GM12878 (cell line): ENCODE measurements at regions not wholly inside any gene's neighbourhood (a gene's known extent, or its start where the extent isn't known, plus 50 kb on each side); places are given as distances from the start of the nearest gene placed in this dataset.

ENCODE experiments used
- ATAC-seq: fragments of 200-7000 bp; cut with Tn5 transposase; 3 replicates; pipeline ENCODE4 v1.9.1; 2020; ENCODE audit warnings: mild to moderate bottlenecking, moderate library complexity
- BruUV-seq: library from RNA; stranded (reverse); fragments of 400-500 nt; replicated peaks from 2 replicates; lab custom pipeline; 2021; lab: Mats Ljungman, UMichigan
- CTCF ChIA-PET: fragments of 300-600 bp; sonication (Branson Sonifier 250); formaldehyde crosslinking; extraction: SDS; loops from one replicate; lab custom pipeline; 2021; ENCODE audit warnings: inconsistent platforms; lab: Yijun Ruan, JAX
- POLR2A ChIA-PET: fragments of 350-600 bp; formaldehyde crosslinking; extraction: SDS; loops from one replicate; lab custom pipeline; 2021; ENCODE audit warnings: inconsistent platforms; lab: Charles Lee
- RAD21 ChIA-PET: fragments of 300-600 bp; sonication (Branson Sonifier 250); formaldehyde crosslinking; loops from one replicate; lab custom pipeline; 2023; ENCODE audit warnings: antibody characterized with exemption; ENCODE audit not compliant: unreplicated experiment; lab: Charles Lee
- SMC1A ChIA-PET: fragments of 300-600 bp; sonication (Branson Sonifier 250); formaldehyde crosslinking; loops from one replicate; lab custom pipeline; 2023; ENCODE audit not compliant: unreplicated experiment, uncharacterized antibody; lab: Charles Lee
- DNase-seq: peaks from one replicate; pipeline ENCODE4 v3.0.0-alpha.2; 2011; ENCODE audit warnings: low read depth, low spot score
- FAIRE-seq: peaks from 3 replicates; lab custom pipeline; 2011; peaks lifted over from hg19 to GRCh38; lab: Jason Lieb, UNC
- H2AFZ ChIP-seq: 2 replicates; pipeline ENCODE4 v1.6.0; 2011; ENCODE audit warnings: low read depth, low read length, control low read depth; ENCODE audit not compliant: control insufficient read depth
- H3K27ac ChIP-seq: 2 replicates; pipeline ENCODE4 v1.5.1; 2011; ENCODE audit warnings: control low read depth; ENCODE audit not compliant: control insufficient read depth, insufficient read depth
- H3K27me3 ChIP-seq, 2 experiments: replicated peaks in 1 of 2; 2 replicates each; pipeline versions ENCODE4 v1.6.0 to v1.6.1; 2011; ENCODE audit warnings: low read length in 1 of 2; ENCODE audit not compliant: control insufficient read depth in 2 of 2, insufficient read depth in 2 of 2
- H3K36me3 ChIP-seq, 2 experiments: 2 replicates each; pipeline ENCODE4 v1.5.1; 2011; ENCODE audit warnings: low read length in 1 of 2; ENCODE audit not compliant: control insufficient read depth in 2 of 2, insufficient read depth in 2 of 2
- H3K4me1 ChIP-seq: 2 replicates; pipeline ENCODE4 v1.6.1; 2011; ENCODE audit warnings: mild to moderate bottlenecking, low read length, moderate library complexity, mixed read lengths; ENCODE audit not compliant: control insufficient read depth, insufficient read depth
- H3K4me2 ChIP-seq: 2 replicates; pipeline ENCODE4 v1.6.0; 2011; ENCODE audit warnings: control low read depth; ENCODE audit not compliant: control insufficient read depth, insufficient read depth
- H3K4me3 ChIP-seq: fragments of 200-600 bp; sonication (generic); 2 replicates; pipeline ENCODE4 v1.5.1; 2016
- H3K79me2 ChIP-seq: 2 replicates; pipeline ENCODE4 v1.6.0; 2011; ENCODE audit warnings: low read length; ENCODE audit not compliant: control insufficient read depth, insufficient read depth
- H3K9ac ChIP-seq: 2 replicates; pipeline ENCODE4 v1.8.0; 2011; ENCODE audit warnings: low read length, control low read depth, mixed read lengths; ENCODE audit not compliant: control insufficient read depth, insufficient read depth
- H3K9me3 ChIP-seq: replicated peaks from 3 replicates; pipeline ENCODE4 v1.5.1; 2011; ENCODE audit warnings: mild to moderate bottlenecking, low read length; ENCODE audit not compliant: control insufficient read depth, insufficient read depth
- H4K20me1 ChIP-seq: 2 replicates; pipeline ENCODE4 v1.6.0; 2011; ENCODE audit not compliant: control insufficient read depth, insufficient read depth
- ASH2L ChIP-seq: fragments of 300-600, 200-600 bp; sonication (generic); IDR thresholded peaks from 2 replicates; pipeline ENCODE4 v1.6.1; 2017; ENCODE audit warnings: low read depth, mild to moderate bottlenecking, borderline replicate concordance
- ESRRA ChIP-seq: IDR thresholded peaks from 2 replicates; pipeline ENCODE4 v1.6.1; 2012; ENCODE audit warnings: mild to moderate bottlenecking, low read length, improper control_type of control experiment
- IKZF1 ChIP-seq: fragments of 450-650 bp; conservative IDR thresholded peaks from 2 replicates; pipeline ENCODE4 v1.6.1; 2017; ENCODE audit warnings: antibody characterized with exemption, mild to moderate bottlenecking
- NR2F1 ChIP-seq: fragments of 450-650 bp; conservative IDR thresholded peaks from 2 replicates; pipeline ENCODE4 v1.6.1; 2017; ENCODE audit warnings: mild to moderate bottlenecking
- TAF1 ChIP-seq: IDR thresholded peaks from 2 replicates; pipeline ENCODE4 v1.6.1; 2011; ENCODE audit warnings: mild to moderate bottlenecking, low read depth, low read length, borderline replicate concordance
- TBL1XR1 ChIP-seq: IDR thresholded peaks from 2 replicates; pipeline ENCODE4 v1.6.1; 2012; ENCODE audit warnings: low read depth, low read length, improper control_type of control experiment
- WGBS: methylation state at CpG from one replicate; pipeline ENCODE4 v1.1.6; 2016; ENCODE audit warnings: low lambda C conversion rate; ENCODE audit not compliant: insufficient replicate concordance, insufficient coverage; ENCODE audit errors: missing lambda C conversion rate; 5-methylcytosine and 5-hydroxymethylcytosine counted together
- in situ Hi-C: fragments of 300-500 bp; cut with MboI; formaldehyde crosslinking; loops from 9 replicates; pipeline ENCODE4 v1.14.3; 2018; ENCODE audit warnings: mixed read lengths
- intact Hi-C: fragments of 100-400 bp; cut with micrococcal nuclease; formaldehyde crosslinking; loops from one replicate; pipeline ENCODE4 v1.14.2; 2022; ENCODE audit not compliant: unreplicated experiment
- TF ChIP-seq, protein P1 (sequence below): IDR thresholded peaks from 2 replicates; pipeline ENCODE4 v1.6.1; 2012; ENCODE audit warnings: mild to moderate bottlenecking, low read depth, low read length
- TF ChIP-seq, protein P2 (sequence below): IDR thresholded peaks from 2 replicates; pipeline ENCODE4 v1.6.1; 2012; ENCODE audit warnings: low read depth, low read length, improper control_type of control experiment

DNA sequence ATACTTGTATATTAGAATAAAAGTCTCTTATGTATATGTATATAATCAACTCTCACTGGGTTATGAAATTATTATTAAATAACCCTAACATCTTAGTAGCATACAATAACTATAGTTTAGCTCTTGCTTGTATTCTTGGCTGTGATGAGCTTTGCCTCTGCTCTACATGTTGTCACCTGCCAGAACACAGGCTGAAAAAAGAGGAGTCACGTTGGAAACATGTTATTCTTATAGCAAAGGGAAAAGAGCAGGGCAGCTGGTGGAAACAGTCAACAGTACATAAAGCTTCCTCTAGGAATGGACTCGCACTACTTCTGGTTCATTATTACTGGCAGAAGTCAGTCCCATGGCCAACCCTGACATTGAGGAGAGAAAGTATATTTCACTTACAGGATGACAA lies 362.0 kb upstream of the KYNU start:
- in situ Hi-C loops (no loop called here), intact Hi-C loops (no loop called here)
- WGBS: 5% methylated on average over 2 of the region's 2 CpGs
- no peak for FAIRE-seq
- H3K9ac ChIP-seq: no peak overlapping the region
- CTCF ChIA-PET: no interaction called here
- no peaks in the 10 kb centered on the region for H3K36me3 ChIP-seq
- no peaks in the 10 kb centered on the region for H3K9me3 ChIP-seq
- H3K4me2 ChIP-seq: no peak overlapping the region
- ATAC-seq: no peak
- no peak overlapping the region for H2AFZ ChIP-seq
- no peaks in the 10 kb centered on the region for H4K20me1 ChIP-seq
- DNase-seq: no peak
- no TSS peak for BruUV-seq
- no peak overlapping the region for H3K27ac ChIP-seq
- SMC1A ChIA-PET: no interaction called here
- RAD21 ChIA-PET: no interaction called here
- no peaks in the 10 kb centered on the region for H3K27me3 ChIP-seq
- POLR2A ChIA-PET: no interaction called here
- H3K4me3 ChIP-seq: no peak overlapping the region
- TF ChIP-seq, protein P1, sequence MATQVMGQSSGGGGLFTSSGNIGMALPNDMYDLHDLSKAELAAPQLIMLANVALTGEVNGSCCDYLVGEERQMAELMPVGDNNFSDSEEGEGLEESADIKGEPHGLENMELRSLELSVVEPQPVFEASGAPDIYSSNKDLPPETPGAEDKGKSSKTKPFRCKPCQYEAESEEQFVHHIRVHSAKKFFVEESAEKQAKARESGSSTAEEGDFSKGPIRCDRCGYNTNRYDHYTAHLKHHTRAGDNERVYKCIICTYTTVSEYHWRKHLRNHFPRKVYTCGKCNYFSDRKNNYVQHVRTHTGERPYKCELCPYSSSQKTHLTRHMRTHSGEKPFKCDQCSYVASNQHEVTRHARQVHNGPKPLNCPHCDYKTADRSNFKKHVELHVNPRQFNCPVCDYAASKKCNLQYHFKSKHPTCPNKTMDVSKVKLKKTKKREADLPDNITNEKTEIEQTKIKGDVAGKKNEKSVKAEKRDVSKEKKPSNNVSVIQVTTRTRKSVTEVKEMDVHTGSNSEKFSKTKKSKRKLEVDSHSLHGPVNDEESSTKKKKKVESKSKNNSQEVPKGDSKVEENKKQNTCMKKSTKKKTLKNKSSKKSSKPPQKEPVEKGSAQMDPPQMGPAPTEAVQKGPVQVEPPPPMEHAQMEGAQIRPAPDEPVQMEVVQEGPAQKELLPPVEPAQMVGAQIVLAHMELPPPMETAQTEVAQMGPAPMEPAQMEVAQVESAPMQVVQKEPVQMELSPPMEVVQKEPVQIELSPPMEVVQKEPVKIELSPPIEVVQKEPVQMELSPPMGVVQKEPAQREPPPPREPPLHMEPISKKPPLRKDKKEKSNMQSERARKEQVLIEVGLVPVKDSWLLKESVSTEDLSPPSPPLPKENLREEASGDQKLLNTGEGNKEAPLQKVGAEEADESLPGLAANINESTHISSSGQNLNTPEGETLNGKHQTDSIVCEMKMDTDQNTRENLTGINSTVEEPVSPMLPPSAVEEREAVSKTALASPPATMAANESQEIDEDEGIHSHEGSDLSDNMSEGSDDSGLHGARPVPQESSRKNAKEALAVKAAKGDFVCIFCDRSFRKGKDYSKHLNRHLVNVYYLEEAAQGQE: no peak
- TF ChIP-seq ASH2L: no peak
- TF ChIP-seq TBL1XR1: no peak
- no peak for TF ChIP-seq ESRRA
- TF ChIP-seq, protein P2, sequence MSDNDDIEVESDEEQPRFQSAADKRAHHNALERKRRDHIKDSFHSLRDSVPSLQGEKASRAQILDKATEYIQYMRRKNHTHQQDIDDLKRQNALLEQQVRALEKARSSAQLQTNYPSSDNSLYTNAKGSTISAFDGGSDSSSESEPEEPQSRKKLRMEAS: no peak
- TF ChIP-seq TAF1: no peak
- TF ChIP-seq NR2F1: no peak
- TF ChIP-seq IKZF1: no peak
- TF ChIP-seq, all 136 proteins: peak for 0
- H3K79me2 ChIP-seq: no peaks in the 10 kb centered on the region
- no peaks in the 10 kb centered on the region for H3K4me1 ChIP-seq
